ENCODE measurements at regions not wholly inside any gene's neighbourhood (a gene's known extent, or its start where the extent isn't known, plus 50 kb on each side); places are given as distances from the start of the nearest gene placed in this dataset.

DNA sequence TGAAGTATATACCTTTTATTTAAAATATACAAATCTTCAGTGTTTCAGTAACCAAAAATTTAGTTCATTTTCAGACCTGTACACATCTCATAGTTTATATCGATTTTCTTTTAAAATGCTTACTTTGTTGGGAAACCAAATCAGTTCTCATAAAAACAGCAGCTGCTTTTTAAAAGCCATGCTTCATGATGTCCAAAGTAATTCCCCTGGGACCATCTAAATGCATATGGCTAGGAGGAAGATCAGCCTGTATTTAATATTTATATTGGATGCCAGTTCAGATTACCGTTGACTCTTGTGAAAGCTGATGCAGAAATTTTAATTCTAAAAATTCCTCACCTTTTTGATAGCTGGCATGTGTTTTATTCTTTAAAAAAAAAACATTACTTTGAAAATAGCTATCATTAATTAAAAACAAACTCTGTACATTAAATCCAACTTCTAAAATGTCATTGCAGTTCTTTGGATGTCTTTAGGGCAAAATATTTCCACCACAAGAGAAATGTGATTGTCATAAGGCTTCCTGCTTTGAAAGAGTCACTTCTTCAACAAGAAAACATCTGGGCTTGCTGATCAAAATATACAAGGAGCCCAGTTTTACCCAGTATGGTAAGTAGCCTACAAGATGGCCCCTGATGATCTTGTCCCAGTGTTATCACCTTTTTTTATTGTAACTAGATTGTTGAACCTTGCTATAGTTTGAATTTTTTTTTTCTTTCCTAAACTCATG is 1242.9 kb upstream of the CDH6 start:
- TF ChIP-seq, protein P1, sequence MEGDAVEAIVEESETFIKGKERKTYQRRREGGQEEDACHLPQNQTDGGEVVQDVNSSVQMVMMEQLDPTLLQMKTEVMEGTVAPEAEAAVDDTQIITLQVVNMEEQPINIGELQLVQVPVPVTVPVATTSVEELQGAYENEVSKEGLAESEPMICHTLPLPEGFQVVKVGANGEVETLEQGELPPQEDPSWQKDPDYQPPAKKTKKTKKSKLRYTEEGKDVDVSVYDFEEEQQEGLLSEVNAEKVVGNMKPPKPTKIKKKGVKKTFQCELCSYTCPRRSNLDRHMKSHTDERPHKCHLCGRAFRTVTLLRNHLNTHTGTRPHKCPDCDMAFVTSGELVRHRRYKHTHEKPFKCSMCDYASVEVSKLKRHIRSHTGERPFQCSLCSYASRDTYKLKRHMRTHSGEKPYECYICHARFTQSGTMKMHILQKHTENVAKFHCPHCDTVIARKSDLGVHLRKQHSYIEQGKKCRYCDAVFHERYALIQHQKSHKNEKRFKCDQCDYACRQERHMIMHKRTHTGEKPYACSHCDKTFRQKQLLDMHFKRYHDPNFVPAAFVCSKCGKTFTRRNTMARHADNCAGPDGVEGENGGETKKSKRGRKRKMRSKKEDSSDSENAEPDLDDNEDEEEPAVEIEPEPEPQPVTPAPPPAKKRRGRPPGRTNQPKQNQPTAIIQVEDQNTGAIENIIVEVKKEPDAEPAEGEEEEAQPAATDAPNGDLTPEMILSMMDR (IDR thresholded peaks at IDR 0.05) = no peak
- TF ChIP-seq POLR2AphosphoS5 (IDR thresholded peaks at IDR 0.05) = no peak
- no peak for TF ChIP-seq POLR2A (IDR thresholded peaks at IDR 0.05)

Data from prostate gland (tissue), 2 donors.